ENCODE measurements at regions not wholly inside any gene's neighbourhood (a gene's known extent, or its start where the extent isn't known, plus 50 kb on each side); places are given as distances from the start of the nearest gene placed in this dataset.
"Not testable (repeated sequence)": the region's sequence is repeated elsewhere in the genome, so short reads cannot be mapped to it uniquely, and the experiment has no call there.

GRCh38 chr7:96770758-96771157, 61.1 kb upstream of the SEM1 start:
- H3K27me3 ChIP-seq (ENCODE audit: control insufficient read depth in 2 of 2, insufficient read depth in 1 of 2, low read length in 1 of 2) = no peaks in the 10 kb centered on the region

GRCh38 chr7:96772139-96772694, 62.6 kb upstream of the SEM1 start:
- H3K4me3 ChIP-seq (ENCODE audit: low read length in 2 of 2) = no peak overlapping the region
- 90% methylated on average over 6 of the region's 6 CpGs for WGBS
- no peaks in the 10 kb centered on the region for H3K27me3 ChIP-seq (ENCODE audit: control insufficient read depth in 2 of 2, insufficient read depth in 1 of 2, low read length in 1 of 2)
- no peak for DNase-seq (ENCODE audit: low read depth in 6 of 9, low spot score in 9 of 9)
- no peaks in the 10 kb centered on the region for H3K9me3 ChIP-seq (ENCODE audit: control insufficient read depth in 2 of 2, insufficient read depth in 1 of 2, low read length in 1 of 2)
- H3K36me3 ChIP-seq (ENCODE audit: control insufficient read depth in 2 of 2, insufficient read depth in 2 of 2, low read length in 1 of 2) = no peaks in the 10 kb centered on the region
- H3K4me1 ChIP-seq (ENCODE audit: control insufficient read depth in 2 of 2, insufficient read depth in 2 of 2, low read length in 2 of 2) = no peaks in the 10 kb centered on the region
- H3K27ac ChIP-seq (ENCODE audit: low read depth in 1 of 2, low read length in 1 of 2) = no peak overlapping the region

More at GRCh38 chr7:96770758-96771157, 61.1 kb upstream of the SEM1 start:
- no peaks in the 10 kb centered on the region for H3K9me3 ChIP-seq (ENCODE audit: control insufficient read depth in 2 of 2, insufficient read depth in 1 of 2, low read length in 1 of 2)
- WGBS = 78% methylated on average over 5 of the region's 5 CpGs
- H3K36me3 ChIP-seq (ENCODE audit: control insufficient read depth in 2 of 2, insufficient read depth in 2 of 2, low read length in 1 of 2) = no peaks in the 10 kb centered on the region
- H3K4me1 ChIP-seq (ENCODE audit: control insufficient read depth in 2 of 2, insufficient read depth in 2 of 2, low read length in 2 of 2) = no peaks in the 10 kb centered on the region
- H3K4me3 ChIP-seq (ENCODE audit: low read length in 2 of 2) = no peak overlapping the region
- H3K27ac ChIP-seq (ENCODE audit: low read depth in 1 of 2, low read length in 1 of 2) = no peak overlapping the region
- DNase-seq (ENCODE audit: low read depth in 6 of 9, low spot score in 9 of 9) = no peak

GRCh38 chr7:96773483-96773882, 63.8 kb upstream of the SEM1 start:
- WGBS = 84% methylated on average over 1 of the region's 1 CpG
- DNase-seq (ENCODE audit: low read depth in 6 of 9, low spot score in 9 of 9) = no peak
- Histone ChIP-seq H3K9me3 (ENCODE audit: control insufficient read depth in 2 of 2, insufficient read depth in 1 of 2, low read length in 1 of 2) (no peaks in the 10 kb centered on the region), H3K27ac (ENCODE audit: low read depth in 1 of 2, low read length in 1 of 2) (no peak overlapping the region), H3K4me1 (ENCODE audit: control insufficient read depth in 2 of 2, insufficient read depth in 2 of 2, low read length in 2 of 2) (no peaks in the 10 kb centered on the region), H3K36me3 (ENCODE audit: control insufficient read depth in 2 of 2, insufficient read depth in 2 of 2, low read length in 1 of 2) (no peaks in the 10 kb centered on the region), H3K4me3 (ENCODE audit: low read length in 2 of 2) (no peak overlapping the region), H3K27me3 (ENCODE audit: control insufficient read depth in 2 of 2, insufficient read depth in 1 of 2, low read length in 1 of 2) (no peaks in the 10 kb centered on the region)

- H3K9me3 ChIP-seq (ENCODE audit: control insufficient read depth in 2 of 2, insufficient read depth in 1 of 2, low read length in 1 of 2) = no peaks in the 10 kb centered on the region
- no peak overlapping the region for H3K4me3 ChIP-seq (ENCODE audit: low read length in 2 of 2)
- WGBS = 93% methylated on average over 3 of the region's 3 CpGs
- H3K27ac ChIP-seq (ENCODE audit: low read depth in 1 of 2, low read length in 1 of 2) = no peak overlapping the region
- no peaks in the 10 kb centered on the region for H3K36me3 ChIP-seq (ENCODE audit: control insufficient read depth in 2 of 2, insufficient read depth in 2 of 2, low read length in 1 of 2)
- no peaks in the 10 kb centered on the region for H3K27me3 ChIP-seq (ENCODE audit: control insufficient read depth in 2 of 2, insufficient read depth in 1 of 2, low read length in 1 of 2)
- no peak for DNase-seq (ENCODE audit: low read depth in 6 of 9, low spot score in 9 of 9)
- H3K4me1 ChIP-seq (ENCODE audit: control insufficient read depth in 2 of 2, insufficient read depth in 2 of 2, low read length in 2 of 2) = no peaks in the 10 kb centered on the region
Measured at GRCh38 chr7:96774358-96774757, 64.7 kb upstream of the SEM1 start.

- Histone ChIP-seq H3K27ac (ENCODE audit: low read depth in 1 of 2, low read length in 1 of 2) (no peak overlapping the region), H3K27me3 (ENCODE audit: control insufficient read depth in 2 of 2, insufficient read depth in 1 of 2, low read length in 1 of 2) (no peaks in the 10 kb centered on the region), H3K9me3 (ENCODE audit: control insufficient read depth in 2 of 2, insufficient read depth in 1 of 2, low read length in 1 of 2) (no peaks in the 10 kb centered on the region), H3K4me1 (ENCODE audit: control insufficient read depth in 2 of 2, insufficient read depth in 2 of 2, low read length in 2 of 2) (no peaks in the 10 kb centered on the region), H3K36me3 (ENCODE audit: control insufficient read depth in 2 of 2, insufficient read depth in 2 of 2, low read length in 1 of 2) (no peaks in the 10 kb centered on the region), H3K4me3 (ENCODE audit: low read length in 2 of 2) (no peak overlapping the region)
- 80% methylated on average over 8 of the region's 8 CpGs for WGBS
- no peak for DNase-seq (ENCODE audit: low read depth in 6 of 9, low spot score in 9 of 9)
Measured at GRCh38 chr7:96775046-96775445, 65.4 kb upstream of the SEM1 start.

GRCh38 chr7:96778263-96778662, 68.6 kb upstream of the SEM1 start:
- H3K4me1 ChIP-seq (ENCODE audit: control insufficient read depth in 2 of 2, insufficient read depth in 2 of 2, low read length in 2 of 2) = no peaks in the 10 kb centered on the region
- no peaks in the 10 kb centered on the region for H3K36me3 ChIP-seq (ENCODE audit: control insufficient read depth in 2 of 2, insufficient read depth in 2 of 2, low read length in 1 of 2)
- no peak overlapping the region for H3K4me3 ChIP-seq (ENCODE audit: low read length in 2 of 2)
- no peaks in the 10 kb centered on the region for H3K9me3 ChIP-seq (ENCODE audit: control insufficient read depth in 2 of 2, insufficient read depth in 1 of 2, low read length in 1 of 2)
- no peak for DNase-seq (ENCODE audit: low read depth in 6 of 9, low spot score in 9 of 9)
- H3K27ac ChIP-seq (ENCODE audit: low read depth in 1 of 2, low read length in 1 of 2) = no peak overlapping the region
- no peaks in the 10 kb centered on the region for H3K27me3 ChIP-seq (ENCODE audit: control insufficient read depth in 2 of 2, insufficient read depth in 1 of 2, low read length in 1 of 2)
- WGBS = 89% methylated on average over 3 of the region's 3 CpGs

- no peak overlapping the region for H3K27ac ChIP-seq (ENCODE audit: low read depth in 1 of 2, low read length in 1 of 2)
- H3K9me3 ChIP-seq (ENCODE audit: control insufficient read depth in 2 of 2, insufficient read depth in 1 of 2, low read length in 1 of 2) = no peaks in the 10 kb centered on the region
- no peaks in the 10 kb centered on the region for H3K36me3 ChIP-seq (ENCODE audit: control insufficient read depth in 2 of 2, insufficient read depth in 2 of 2, low read length in 1 of 2)
- no peaks in the 10 kb centered on the region for H3K27me3 ChIP-seq (ENCODE audit: control insufficient read depth in 2 of 2, insufficient read depth in 1 of 2, low read length in 1 of 2)
- DNase-seq (ENCODE audit: low read depth in 6 of 9, low spot score in 9 of 9) = no peak
- H3K4me1 ChIP-seq (ENCODE audit: control insufficient read depth in 2 of 2, insufficient read depth in 2 of 2, low read length in 2 of 2) = no peaks in the 10 kb centered on the region
- H3K4me3 ChIP-seq (ENCODE audit: low read length in 2 of 2) = no peak overlapping the region
Measured at GRCh38 chr7:96781919-96782318, 72.3 kb upstream of the SEM1 start.

- 86% methylated on average over 7 of the region's 7 CpGs for WGBS
- not testable (repeated sequence) for H3K4me1 ChIP-seq (ENCODE audit: control insufficient read depth in 2 of 2, insufficient read depth in 2 of 2, low read length in 2 of 2); H3K36me3 ChIP-seq (ENCODE audit: control insufficient read depth in 2 of 2, insufficient read depth in 2 of 2, low read length in 1 of 2); H3K9me3 ChIP-seq (ENCODE audit: control insufficient read depth in 2 of 2, insufficient read depth in 1 of 2, low read length in 1 of 2); H3K27ac ChIP-seq (ENCODE audit: low read depth in 1 of 2, low read length in 1 of 2); DNase-seq (ENCODE audit: low read depth in 6 of 9, low spot score in 9 of 9); H3K27me3 ChIP-seq (ENCODE audit: control insufficient read depth in 2 of 2, insufficient read depth in 1 of 2, low read length in 1 of 2); H3K4me3 ChIP-seq (ENCODE audit: low read length in 2 of 2)
Measured at GRCh38 chr7:96782686-96783298, 73.1 kb upstream of the SEM1 start.

- Histone ChIP-seq H3K27me3 (ENCODE audit: control insufficient read depth in 2 of 2, insufficient read depth in 1 of 2, low read length in 1 of 2) (no peaks in the 10 kb centered on the region), H3K4me1 (ENCODE audit: control insufficient read depth in 2 of 2, insufficient read depth in 2 of 2, low read length in 2 of 2) (no peaks in the 10 kb centered on the region), H3K36me3 (ENCODE audit: control insufficient read depth in 2 of 2, insufficient read depth in 2 of 2, low read length in 1 of 2) (no peaks in the 10 kb centered on the region), H3K4me3 (ENCODE audit: low read length in 2 of 2) (no peak overlapping the region), H3K9me3 (ENCODE audit: control insufficient read depth in 2 of 2, insufficient read depth in 1 of 2, low read length in 1 of 2) (no peaks in the 10 kb centered on the region), H3K27ac (ENCODE audit: low read depth in 1 of 2, low read length in 1 of 2) (no peak overlapping the region)
- 85% methylated on average over 1 of the region's 1 CpG for WGBS
- no peak for DNase-seq (ENCODE audit: low read depth in 6 of 9, low spot score in 9 of 9)
Measured at GRCh38 chr7:96784597-96784996, 75.0 kb upstream of the SEM1 start.
